K562 (cell line): ENCODE measurements at regions not wholly inside any gene's neighbourhood (a gene's known extent, or its start where the extent isn't known, plus 50 kb on each side); places are given as distances from the start of the nearest gene placed in this dataset.

ENCODE experiments used
- ATAC-seq: fragments of 200-7000 bp; cut with Tn5 transposase; 3 replicates; pipeline ENCODE4 v1.9.1; 2020; ENCODE audit warnings: moderate library complexity
- BruUV-seq: library from RNA; stranded (reverse); fragments of 400-500 nt; replicated peaks from 2 replicates; lab custom pipeline; 2021; lab: Mats Ljungman, UMichigan
- CTCF ChIA-PET: fragments of 300-600 bp; formaldehyde crosslinking; extraction: SDS; loops from one replicate; lab custom pipeline; 2021; ENCODE audit warnings: low intra/inter-chr PET ratio; lab: Yijun Ruan, JAX
- POLR2A ChIA-PET: fragments of 300-600, 350-650 bp; sonication (Branson Sonifier 250); formaldehyde crosslinking; extraction: SDS; loops from one replicate; lab custom pipeline; 2021; ENCODE audit warnings: antibody characterized with exemption, inconsistent platforms; lab: Yijun Ruan, JAX
- DNase-seq, 4 experiments: peaks; one replicate each; pipeline versions ENCODE4 v3.0.0 to v3.0.0-alpha.2; 2011 to 2018; ENCODE audit warnings: low spot score in 3 of 4, mixed read lengths in 3 of 4; ENCODE audit errors: extremely low read depth in 1 of 4
- FAIRE-seq: peaks from 2 replicates; lab custom pipeline; 2011; peaks lifted over from hg19 to GRCh38; lab: Jason Lieb, UNC
- H2AFZ ChIP-seq: 2 replicates; pipeline ENCODE4 v1.6.0; 2011; ENCODE audit warnings: low read depth, low read length, control low read depth, inconsistent platforms
- H3K27ac ChIP-seq: fragments of 200-600 bp; 3 replicates; pipeline ENCODE4 v1.8.0; 2011; ENCODE audit warnings: low read depth, mild to moderate bottlenecking, control low read depth, inconsistent platforms, low read length, moderate library complexity, mixed read lengths; ENCODE audit errors: extremely low read depth
- H3K27me3 ChIP-seq, 2 experiments: fragments of 300-600 bp in 1 of 2; 2 replicates in 1 of 2; 3 replicates in 1 of 2; pipeline versions ENCODE4 v1.6.0 to v1.8.0; 2011; ENCODE audit warnings: inconsistent platforms in 2 of 2, low read length in 2 of 2, mild to moderate bottlenecking in 1 of 2, mixed read lengths in 1 of 2, moderate library complexity in 1 of 2; ENCODE audit not compliant: control insufficient read depth in 2 of 2, insufficient read depth in 2 of 2
- H3K36me3 ChIP-seq: fragments of 300-600 bp; 3 replicates; pipeline ENCODE4 v1.8.0; 2011; ENCODE audit warnings: mild to moderate bottlenecking, low read length, inconsistent platforms; ENCODE audit not compliant: control insufficient read depth, insufficient read depth
- H3K4me1 ChIP-seq, 2 experiments: fragments of 200-600 bp in 1 of 2; replicated peaks in 1 of 2; 2 replicates in 1 of 2; 3 replicates in 1 of 2; pipeline versions ENCODE4 v1.5.1 to v1.8.0; 2011; ENCODE audit warnings: inconsistent platforms in 2 of 2, low read length in 2 of 2, mild to moderate bottlenecking in 1 of 2, mixed read lengths in 1 of 2, moderate library complexity in 1 of 2; ENCODE audit not compliant: control insufficient read depth in 2 of 2, insufficient read depth in 2 of 2
- H3K4me2 ChIP-seq: 2 replicates; pipeline ENCODE4 v1.6.1; 2011; ENCODE audit warnings: low read length, control low read depth, inconsistent platforms, mixed read lengths; ENCODE audit not compliant: insufficient read depth
- H3K4me3 ChIP-seq: fragments of 200-600 bp; sonication (generic), shearing (Covaris generic); 2 replicates; pipeline ENCODE4 v1.5.1; 2016; ENCODE audit warnings: control low read depth, inconsistent platforms
- H3K79me2 ChIP-seq: fragments of 200-600 bp; 3 replicates; pipeline ENCODE4 v1.8.0; 2011; ENCODE audit warnings: low read length, inconsistent platforms; ENCODE audit not compliant: control insufficient read depth, insufficient read depth
- H3K9ac ChIP-seq, 2 experiments: 2 replicates each; pipeline versions ENCODE4 v1.6.0 to v1.6.1; 2011; ENCODE audit warnings: low read depth in 2 of 2, low read length in 2 of 2, control low read depth in 1 of 2, inconsistent platforms in 1 of 2, mild to moderate bottlenecking in 1 of 2, mixed read lengths in 1 of 2; ENCODE audit not compliant: insufficient read depth in 1 of 2
- H3K9me1 ChIP-seq: one replicate; pipeline ENCODE4 v1.6.0; 2011; ENCODE audit warnings: inconsistent platforms, mild to moderate bottlenecking, low read length, moderate library complexity; ENCODE audit not compliant: control insufficient read depth, insufficient read depth
- H3K9me3 ChIP-seq: replicated peaks from 2 replicates; pipeline ENCODE4 v1.5.1; 2011; ENCODE audit warnings: low read depth, low read length, inconsistent platforms; ENCODE audit not compliant: control insufficient read depth, insufficient read depth
- H4K20me1 ChIP-seq: replicated peaks from 2 replicates; pipeline ENCODE4 v1.6.1; 2011; ENCODE audit warnings: low read length, inconsistent platforms, mixed read lengths; ENCODE audit not compliant: control insufficient read depth, insufficient read depth
- ATF6 ChIP-seq: sonication (generic); formaldehyde crosslinking; IDR thresholded peaks from 2 replicates; pipeline ENCODE4 v1.4.0; 2020; ENCODE audit warnings: mild to moderate bottlenecking, missing genetic modification reagents
- RAD21 ChIP-seq, 2 experiments: fragments of 250-450 bp in 1 of 2; fragments of 450-650 bp in 1 of 2; sonication (Bioruptor Pico) in 1 of 2; formaldehyde crosslinking in 1 of 2; IDR thresholded peaks in 1 of 2; conservative IDR thresholded peaks in 1 of 2; 2 replicates each; pipeline versions ENCODE4 v1.4.0 to v1.8.0; 2020 to 2022; ENCODE audit warnings: mild to moderate bottlenecking in 2 of 2, moderate library complexity in 1 of 2
- whole genome bisulfite sequencing: fragments of 100-300 bp; shearing (Covaris generic); methylation state at CpG from one replicate; pipeline ENCODE4 v1.1.6; 2016; ENCODE audit warnings: low coverage, mixed read lengths; ENCODE audit not compliant: insufficient coverage; ENCODE audit errors: missing lambda C conversion rate; 5-methylcytosine and 5-hydroxymethylcytosine counted together
- in situ Hi-C: fragments of 300-500 bp; cut with MboI; formaldehyde crosslinking; loops from 4 replicates; pipeline ENCODE4 v1.15.0; 2018; ENCODE audit warnings: inconsistent platforms, mixed read lengths
- intact Hi-C: fragments of 100-400 bp; cut with micrococcal nuclease; formaldehyde crosslinking; loops from 2 replicates; pipeline ENCODE4 v1.14.2; 2022
- TF ChIP-seq, protein P1 (sequence below), 3 experiments: IDR thresholded peaks in 2 of 3; conservative IDR thresholded peaks in 1 of 3; 2 replicates each; pipeline ENCODE4 v1.5.1; 2011 to 2012; ENCODE audit warnings: low read length in 3 of 3, mild to moderate bottlenecking in 3 of 3, control low read depth in 2 of 3, improper control_type of control experiment in 1 of 3, inconsistent platforms in 1 of 3, low read depth in 1 of 3, mixed read lengths in 1 of 3, moderate library complexity in 1 of 3; ENCODE audit not compliant: insufficient read depth in 2 of 3

- H3K9me3 ChIP-seq: no peaks in the 10 kb centered on the region; the same call in 1 of the 2 replicates
- no peak overlapping the region for H3K27ac ChIP-seq
- no peaks in the 10 kb centered on the region for H3K36me3 ChIP-seq
- no TSS peak for BruUV-seq
- H3K4me1 ChIP-seq: no peaks in the 10 kb centered on the region
- H4K20me1 ChIP-seq: no peaks in the 10 kb centered on the region
- H3K9me1 ChIP-seq: no peaks in the 10 kb centered on the region
- H3K27me3 ChIP-seq: no peaks in the 10 kb centered on the region
- no peak overlapping the region for H3K9ac ChIP-seq
- peak; percentile 46; the same call in 1 of the 3 replicates for ATAC-seq
- in situ Hi-C loops: no loop called here
- CTCF ChIA-PET: no interaction called here
- WGBS: 0% methylated on average over 6 of the region's 6 CpGs
- no peak overlapping the region for H2AFZ ChIP-seq
- no peaks in the 10 kb centered on the region for H3K79me2 ChIP-seq
- FAIRE-seq: peak; percentile 71
- peak in 3 of 4 experiments; percentile 34 to 45 (median 34) for DNase-seq
- TF ChIP-seq RAD21 (CRISPR knock-in tag; conservative IDR thresholded peaks at IDR 0.05 in 1 of 2, IDR thresholded peaks at IDR 0.05 in 1 of 2): peak in 1 of 2 experiments; percentile 40; a peak in 1 of 4 replicates
- TF ChIP-seq, protein P1, sequence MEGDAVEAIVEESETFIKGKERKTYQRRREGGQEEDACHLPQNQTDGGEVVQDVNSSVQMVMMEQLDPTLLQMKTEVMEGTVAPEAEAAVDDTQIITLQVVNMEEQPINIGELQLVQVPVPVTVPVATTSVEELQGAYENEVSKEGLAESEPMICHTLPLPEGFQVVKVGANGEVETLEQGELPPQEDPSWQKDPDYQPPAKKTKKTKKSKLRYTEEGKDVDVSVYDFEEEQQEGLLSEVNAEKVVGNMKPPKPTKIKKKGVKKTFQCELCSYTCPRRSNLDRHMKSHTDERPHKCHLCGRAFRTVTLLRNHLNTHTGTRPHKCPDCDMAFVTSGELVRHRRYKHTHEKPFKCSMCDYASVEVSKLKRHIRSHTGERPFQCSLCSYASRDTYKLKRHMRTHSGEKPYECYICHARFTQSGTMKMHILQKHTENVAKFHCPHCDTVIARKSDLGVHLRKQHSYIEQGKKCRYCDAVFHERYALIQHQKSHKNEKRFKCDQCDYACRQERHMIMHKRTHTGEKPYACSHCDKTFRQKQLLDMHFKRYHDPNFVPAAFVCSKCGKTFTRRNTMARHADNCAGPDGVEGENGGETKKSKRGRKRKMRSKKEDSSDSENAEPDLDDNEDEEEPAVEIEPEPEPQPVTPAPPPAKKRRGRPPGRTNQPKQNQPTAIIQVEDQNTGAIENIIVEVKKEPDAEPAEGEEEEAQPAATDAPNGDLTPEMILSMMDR (IDR thresholded peaks at IDR 0.05 in 2 of 3, conservative IDR thresholded peaks at IDR 0.05 in 1 of 3; ENCODE audit: insufficient read depth in 2 of 3, low read depth in 1 of 3, low read length in 3 of 3): peak; percentile 43 to 54 (median 53); a peak in 5 of 6 replicates
- no peak for TF ChIP-seq ATF6 (CRISPR knock-in tag)
- TF ChIP-seq, all 486 proteins: peak for 2
- no peak overlapping the region for H3K4me3 ChIP-seq
- H3K4me2 ChIP-seq: no peak overlapping the region
- POLR2A ChIA-PET: no interaction called here
- intact Hi-C loops: loop anchor here (1.0 kb wide), 1 partner anchor 39 kb away; no protein-coding TSS in a partner anchor
Observed at GRCh38 chr16:66275775-66276428, 90.6 kb upstream of the CDH5 start.
